Lung (tissue), 11 donors: ENCODE measurements at regions not wholly inside any gene's neighbourhood (a gene's known extent, or its start where the extent isn't known, plus 50 kb on each side); places are given as distances from the start of the nearest gene placed in this dataset.

Experiments used
- ATAC-seq: fragments of 200-7000 bp; cut with Tn5 transposase; one replicate; pipeline ENCODE4 v1.9.1; 2020; ENCODE audit warnings: moderate number of reproducible peaks; ENCODE audit not compliant: insufficient read depth, low FRiP score
- DNase-seq, 3 donors: peaks; one replicate each; pipeline ENCODE4 v3.0.0-alpha.2; 2013 to 2017
- H3K27ac ChIP-seq, 2 donors: one replicate each; pipeline ENCODE4 v1.5.1; 2013; ENCODE audit warnings: mild to moderate bottlenecking in 2 of 2, moderate library complexity in 2 of 2, control low read depth in 1 of 2, inconsistent platforms in 1 of 2, low read depth in 1 of 2, low read length in 1 of 2
- H3K27me3 ChIP-seq, 3 donors: one replicate each; pipeline ENCODE4 v1.5.1; 2013; ENCODE audit warnings: low read length in 2 of 3; ENCODE audit not compliant: control insufficient read depth in 3 of 3, insufficient read depth in 3 of 3
- H3K36me3 ChIP-seq, 4 donors: one replicate each; pipeline ENCODE4 v1.5.1; 2013; ENCODE audit warnings: low read length in 4 of 4, mild to moderate bottlenecking in 1 of 4, moderate library complexity in 1 of 4; ENCODE audit not compliant: control insufficient read depth in 4 of 4, insufficient read depth in 4 of 4
- H3K4me1 ChIP-seq, 5 donors: one replicate each; pipeline ENCODE4 v1.5.1; 2013; ENCODE audit warnings: low read length in 5 of 5, mild to moderate bottlenecking in 2 of 5, moderate library complexity in 1 of 5; ENCODE audit not compliant: control insufficient read depth in 5 of 5, insufficient read depth in 5 of 5
- H3K4me3 ChIP-seq: one replicate; pipeline ENCODE4 v1.5.1; 2013; ENCODE audit warnings: mild to moderate bottlenecking, control low read depth, moderate library complexity
- H3K9ac ChIP-seq, 2 donors: one replicate each; pipeline ENCODE4 v1.5.1; 2013; ENCODE audit warnings: low read length in 2 of 2, control low read depth in 1 of 2; ENCODE audit not compliant: insufficient read depth in 1 of 2
- H3K9me3 ChIP-seq, 4 donors: one replicate each; pipeline ENCODE4 v1.5.1; 2013; ENCODE audit warnings: low read length in 3 of 4, mild to moderate bottlenecking in 1 of 4, moderate library complexity in 1 of 4; ENCODE audit not compliant: control insufficient read depth in 4 of 4, insufficient read depth in 3 of 4
- WGBS, 2 donors: extraction: QIAGEN DNeasy Blood & Tissue Kit; methylation state at CpG; one replicate each; pipeline ENCODE4 v1.1.7; 2013; 5-methylcytosine and 5-hydroxymethylcytosine counted together
- TF ChIP-seq, protein P1 (sequence below): IDR thresholded peaks from 2 replicates; pipeline ENCODE4 v1.5.1; 2012; ENCODE audit warnings: mild to moderate bottlenecking; ENCODE audit errors: control extremely low read depth, extremely low read depth
- donor health status: control.
- donor health status: control.
- donor health status: Bipolar disorder and iron deficiency.
- donor health status: healthy.
- donor health status: DM: yes; HTN: yes; CAD: no.

DNA sequence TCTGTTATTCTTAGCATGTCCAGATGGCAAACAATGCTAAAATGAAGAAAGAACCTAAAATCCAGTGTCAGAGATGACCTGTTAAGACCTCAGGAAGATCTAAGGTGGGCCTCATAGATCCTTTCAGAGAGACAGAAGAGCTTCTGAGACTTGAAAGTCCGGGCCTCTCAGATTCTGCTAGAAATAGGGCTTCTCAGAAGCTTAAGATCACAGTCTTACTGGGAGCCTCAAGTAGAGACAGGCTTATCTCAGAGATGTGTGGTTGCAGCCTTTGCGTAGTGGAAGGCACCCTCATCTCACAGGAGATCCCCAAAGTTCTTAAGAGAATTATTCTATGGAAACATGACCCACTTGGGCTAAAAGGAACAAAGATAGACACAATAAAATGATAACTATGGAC lies 642.8 kb downstream of the TNS3 start:
- Histone ChIP-seq H3K27ac (no peak overlapping the region), H3K36me3 (no peaks in the 10 kb centered on the region), H3K4me3 (no peak overlapping the region), H3K9ac (no peak overlapping the region), H3K9me3 (no peaks in the 10 kb centered on the region), H3K4me1 (peaks cover 0 to 9% (median 6%) of the 10 kb centered on the region in 5 donors), H3K27me3 (no peaks in the 10 kb centered on the region)
- no peak for DNase-seq
- ATAC-seq = no peak
- TF ChIP-seq, protein P1, sequence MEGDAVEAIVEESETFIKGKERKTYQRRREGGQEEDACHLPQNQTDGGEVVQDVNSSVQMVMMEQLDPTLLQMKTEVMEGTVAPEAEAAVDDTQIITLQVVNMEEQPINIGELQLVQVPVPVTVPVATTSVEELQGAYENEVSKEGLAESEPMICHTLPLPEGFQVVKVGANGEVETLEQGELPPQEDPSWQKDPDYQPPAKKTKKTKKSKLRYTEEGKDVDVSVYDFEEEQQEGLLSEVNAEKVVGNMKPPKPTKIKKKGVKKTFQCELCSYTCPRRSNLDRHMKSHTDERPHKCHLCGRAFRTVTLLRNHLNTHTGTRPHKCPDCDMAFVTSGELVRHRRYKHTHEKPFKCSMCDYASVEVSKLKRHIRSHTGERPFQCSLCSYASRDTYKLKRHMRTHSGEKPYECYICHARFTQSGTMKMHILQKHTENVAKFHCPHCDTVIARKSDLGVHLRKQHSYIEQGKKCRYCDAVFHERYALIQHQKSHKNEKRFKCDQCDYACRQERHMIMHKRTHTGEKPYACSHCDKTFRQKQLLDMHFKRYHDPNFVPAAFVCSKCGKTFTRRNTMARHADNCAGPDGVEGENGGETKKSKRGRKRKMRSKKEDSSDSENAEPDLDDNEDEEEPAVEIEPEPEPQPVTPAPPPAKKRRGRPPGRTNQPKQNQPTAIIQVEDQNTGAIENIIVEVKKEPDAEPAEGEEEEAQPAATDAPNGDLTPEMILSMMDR = no peak
- WGBS, 2 donors = 67 to 74% methylated on average over 2 of the region's 2 CpGs

DNA sequence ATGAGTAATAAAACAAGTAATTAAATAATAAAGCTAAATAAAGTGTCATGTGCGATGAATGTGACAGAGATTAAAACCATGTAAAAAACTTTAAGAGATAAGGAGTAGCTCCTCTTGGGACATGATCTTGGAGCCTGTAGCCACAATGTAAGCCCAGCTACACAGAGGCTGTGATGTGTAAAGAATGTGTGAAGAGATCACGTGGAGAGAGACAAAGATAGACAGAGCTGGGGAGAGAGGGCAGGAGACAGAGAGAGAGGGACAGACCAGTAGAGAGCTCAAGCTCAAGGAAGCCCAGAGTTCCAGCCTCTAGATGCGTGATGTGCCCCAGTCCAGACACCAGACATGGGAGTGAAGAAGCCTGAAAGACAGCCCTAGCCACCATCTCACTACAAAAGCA lies 644.1 kb downstream of the TNS3 start:
- Histone ChIP-seq H3K36me3 (no peaks in the 10 kb centered on the region), H3K4me3 (no peak overlapping the region), H3K9me3 (no peaks in the 10 kb centered on the region), H3K4me1 (peaks cover 0 to 17% (median 7%) of the 10 kb centered on the region in 5 donors), H3K27ac (no peak overlapping the region), H3K9ac (no peak overlapping the region), H3K27me3 (no peaks in the 10 kb centered on the region)
- WGBS, 2 donors = 85 to 97% methylated on average over 3 of the region's 3 CpGs
- ATAC-seq (no peak), DNase-seq (no peak)
- TF ChIP-seq, protein P1 = no peak

DNA sequence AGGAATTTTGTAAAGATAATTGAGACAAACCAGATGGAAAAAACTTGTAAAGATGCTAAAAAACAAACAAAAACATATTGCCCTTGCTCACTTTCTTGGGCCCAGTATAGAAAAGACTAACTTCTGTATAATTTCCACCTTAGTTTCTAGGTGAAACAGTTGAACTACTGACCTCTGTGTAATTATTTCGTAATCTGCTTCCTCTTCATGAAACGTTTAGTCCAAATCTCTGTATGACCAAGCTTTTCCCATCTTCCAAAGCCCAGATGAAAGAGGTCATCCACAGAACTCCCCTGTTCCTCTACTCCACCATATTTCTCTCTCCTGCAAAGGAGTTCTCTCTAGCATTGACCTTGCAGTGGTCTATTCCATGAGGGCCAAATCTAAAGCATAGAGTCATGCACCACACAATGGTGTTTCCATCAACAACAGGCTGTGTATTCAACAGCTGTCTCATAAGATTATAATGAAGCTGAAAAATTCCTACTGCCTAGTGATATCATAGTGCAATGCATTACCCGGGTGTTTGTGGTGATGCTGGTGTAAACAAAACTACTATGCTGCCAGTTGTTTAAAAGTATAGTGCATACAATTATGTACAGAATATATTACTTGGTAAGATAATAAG lies 647.6 kb downstream of the TNS3 start:
- Histone ChIP-seq H3K9me3 (no peaks in the 10 kb centered on the region), H3K4me3 (no peak overlapping the region), H3K27ac (no peak overlapping the region), H3K27me3 (no peaks in the 10 kb centered on the region), H3K9ac (no peak overlapping the region), H3K4me1 (peaks cover 0 to 33% (median 10%) of the 10 kb centered on the region in 5 donors), H3K36me3 (no peaks in the 10 kb centered on the region)
- ATAC-seq (no peak), DNase-seq (peak in 2 of 3 donors; percentile 32 to 57)
- TF ChIP-seq, protein P1 = no peak
- 52 to 58% methylated on average over 3 of the region's 3 CpGs for WGBS, 2 donors

DNA sequence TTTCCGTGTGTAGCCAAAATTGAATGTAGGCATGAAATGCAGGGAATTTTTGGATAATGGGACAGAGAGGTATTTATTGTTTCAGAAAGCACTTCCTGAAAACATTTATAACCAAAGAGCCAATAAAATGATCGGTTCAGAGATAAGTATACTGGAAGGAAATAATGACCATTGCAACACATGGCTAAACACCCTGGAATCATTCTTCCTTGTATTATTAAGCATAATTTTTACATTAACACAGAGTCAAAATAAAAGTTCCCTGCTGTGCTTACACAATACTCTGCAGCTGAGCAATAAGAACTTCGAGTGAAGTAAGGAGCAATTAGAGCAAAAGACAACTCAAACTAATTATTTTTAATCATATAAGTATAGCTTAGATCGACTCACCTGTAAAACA lies 648.3 kb downstream of the TNS3 start:
- WGBS, 2 donors = 49 to 66% methylated on average over 4 of the region's 4 CpGs
- H3K4me3 ChIP-seq = no peak overlapping the region
- no peak overlapping the region for H3K27ac ChIP-seq
- DNase-seq = peak in 1 of 3 donors; percentile 66
- no peak for ATAC-seq
- TF ChIP-seq, protein P1 = no peak
- no peaks in the 10 kb centered on the region for H3K36me3 ChIP-seq
- H3K4me1 ChIP-seq = peaks cover 0 to 39% (median 13%) of the 10 kb centered on the region in 5 donors
- H3K9me3 ChIP-seq = no peaks in the 10 kb centered on the region
- H3K9ac ChIP-seq = no peak overlapping the region
- no peaks in the 10 kb centered on the region for H3K27me3 ChIP-seq
